H1 (cell line): ENCODE measurements at regions not wholly inside any gene's neighbourhood (a gene's known extent, or its start where the extent isn't known, plus 50 kb on each side); places are given as distances from the start of the nearest gene placed in this dataset.

Experiments used
- CTCF ChIA-PET: fragments of 300-600 bp; sonication (Branson Sonifier 250); formaldehyde crosslinking; loops from one replicate; lab custom pipeline; 2021; ENCODE audit not compliant: partially characterized antibody; lab: Charles Lee
- POLR2A ChIA-PET: fragments of 300-600 bp; sonication (Branson Sonifier 250); formaldehyde crosslinking; loops from one replicate; lab custom pipeline; 2021; ENCODE audit warnings: inconsistent platforms; ENCODE audit not compliant: partially characterized antibody; lab: Charles Lee
- DNase-seq, 2 experiments: peaks; one replicate each; pipeline versions ENCODE4 v3.0.0 to v3.0.0-alpha.2; 2010 to 2022; ENCODE audit warnings: low spot score in 2 of 2, low read depth in 1 of 2, mixed read lengths in 1 of 2
- FAIRE-seq: peaks from 2 replicates; lab custom pipeline; 2011; peaks lifted over from hg19 to GRCh38; lab: Jason Lieb, UNC
- H2AFZ ChIP-seq: 2 replicates; pipeline ENCODE4 v1.8.1; 2012; ENCODE audit warnings: low read length, inconsistent platforms
- H2AK5ac ChIP-seq: 2 replicates; pipeline ENCODE4 v1.6.1; 2013; ENCODE audit warnings: low read depth, low read length
- H2BK120ac ChIP-seq: replicated peaks from 2 replicates; pipeline ENCODE3; 2013; ENCODE audit warnings: low read depth, low read length, inconsistent platforms
- H2BK12ac ChIP-seq: 2 replicates; pipeline ENCODE4 v1.6.1; 2013; ENCODE audit warnings: low read depth, low read length
- H2BK15ac ChIP-seq: 2 replicates; pipeline ENCODE4 v1.6.1; 2013; ENCODE audit warnings: low read length
- H2BK20ac ChIP-seq: 2 replicates; pipeline ENCODE4 v1.6.1; 2013; ENCODE audit warnings: low read length
- H2BK5ac ChIP-seq: 2 replicates; pipeline ENCODE4 v1.6.1; 2013; ENCODE audit warnings: low read depth, low read length
- H3K14ac ChIP-seq: 2 replicates; pipeline ENCODE4 v1.6.1; 2013; ENCODE audit warnings: inconsistent platforms; ENCODE audit not compliant: insufficient read length
- H3K18ac ChIP-seq: 2 replicates; pipeline ENCODE4 v1.6.1; 2013; ENCODE audit warnings: low read length; ENCODE audit errors: extremely low read depth
- H3K23ac ChIP-seq: 2 replicates; pipeline ENCODE4 v1.6.1; 2013; ENCODE audit warnings: inconsistent platforms; ENCODE audit not compliant: insufficient read length
- H3K23me2 ChIP-seq: 2 replicates; pipeline ENCODE4 v1.6.1; 2013; ENCODE audit warnings: low read depth, low read length
- H3K27ac ChIP-seq: 2 replicates; pipeline ENCODE4 v1.6.1; 2011; ENCODE audit warnings: low read depth, low read length, inconsistent platforms
- H3K27me3 ChIP-seq, 4 experiments: replicated peaks in 1 of 4; 1 replicate in 1 of 4; 2 replicates in 3 of 4; pipeline versions ENCODE4 v1.6.1 to v1.8.1; 2011 to 2013; ENCODE audit warnings: low read length in 3 of 4, mild to moderate bottlenecking in 3 of 4, inconsistent platforms in 2 of 4, mixed read lengths in 2 of 4, moderate library complexity in 1 of 4; ENCODE audit not compliant: control insufficient read depth in 3 of 4, insufficient read depth in 3 of 4; ENCODE audit errors: extremely low read depth in 1 of 4
- H3K36me3 ChIP-seq, 4 experiments: 2 replicates each; pipeline versions ENCODE4 v1.6.1 to v1.8.1; 2011 to 2013; ENCODE audit warnings: mild to moderate bottlenecking in 4 of 4, low read length in 3 of 4, moderate library complexity in 2 of 4, control low read depth in 1 of 4, inconsistent platforms in 1 of 4; ENCODE audit not compliant: insufficient read depth in 4 of 4, control insufficient read depth in 2 of 4
- H3K4ac ChIP-seq: replicated peaks from 2 replicates; pipeline ENCODE3; 2013; ENCODE audit warnings: low read length, low read depth, mixed read lengths, inconsistent platforms; ENCODE audit not compliant: insufficient read length
- H3K4me1 ChIP-seq, 4 experiments: replicated peaks in 1 of 4; 1 replicate in 1 of 4; 2 replicates in 3 of 4; pipeline versions ENCODE4 v1.6.1 to v1.8.1; 2011 to 2013; ENCODE audit warnings: low read length in 3 of 4, inconsistent platforms in 2 of 4, mixed read lengths in 1 of 4; ENCODE audit not compliant: insufficient read depth in 4 of 4, control insufficient read depth in 3 of 4
- H3K4me2 ChIP-seq, 2 experiments: 2 replicates each; pipeline versions ENCODE4 v1.6.1 to v1.8.1; 2011 to 2013; ENCODE audit warnings: low read depth in 2 of 2, low read length in 2 of 2, control low read depth in 1 of 2, inconsistent platforms in 1 of 2, mild to moderate bottlenecking in 1 of 2; ENCODE audit not compliant: insufficient read depth in 1 of 2
- H3K4me3 ChIP-seq, 4 experiments: fragments of 200-600, 300-600 bp in 1 of 4; sonication (generic), shearing (Covaris generic), sonication (Bioruptor Twin) in 1 of 4; 2 replicates each; pipeline versions ENCODE4 v1.5.1 to v1.8.1; 2011 to 2016; ENCODE audit warnings: low read length in 4 of 4, low read depth in 3 of 4, control low read depth in 2 of 4, inconsistent platforms in 2 of 4, mild to moderate bottlenecking in 2 of 4, mixed read lengths in 1 of 4, moderate library complexity in 1 of 4; ENCODE audit not compliant: insufficient read depth in 2 of 4; ENCODE audit errors: extremely low read depth in 1 of 4
- H3K56ac ChIP-seq: replicated peaks from 2 replicates; pipeline ENCODE3; 2013; ENCODE audit warnings: low read depth, mild to moderate bottlenecking, mixed read lengths, low read length, inconsistent platforms; ENCODE audit not compliant: insufficient read length
- H3K79me1 ChIP-seq: 2 replicates; pipeline ENCODE4 v1.6.1; 2013; ENCODE audit warnings: low read depth, low read length, control low read depth
- H3K79me2 ChIP-seq, 2 experiments: 2 replicates each; pipeline versions ENCODE4 v1.6.1 to v1.8.1; 2012 to 2013; ENCODE audit warnings: low read length in 2 of 2, mild to moderate bottlenecking in 2 of 2, inconsistent platforms in 1 of 2; ENCODE audit not compliant: insufficient read depth in 2 of 2, control insufficient read depth in 1 of 2
- H3K9ac ChIP-seq, 4 experiments: replicated peaks in 1 of 4; 1 replicate in 1 of 4; 2 replicates in 3 of 4; pipeline versions ENCODE4 v1.6.1 to v1.8.1; 2011 to 2013; ENCODE audit warnings: low read depth in 3 of 4, low read length in 3 of 4, control low read depth in 2 of 4, mild to moderate bottlenecking in 2 of 4, moderate library complexity in 2 of 4, inconsistent platforms in 1 of 4; ENCODE audit errors: extremely low read depth in 1 of 4
- H3K9me3 ChIP-seq, 2 experiments: 2 replicates each; pipeline versions ENCODE4 v1.6.1 to v1.8.1; 2012 to 2013; ENCODE audit warnings: mild to moderate bottlenecking in 2 of 2, moderate library complexity in 2 of 2, control low read depth in 1 of 2, inconsistent platforms in 1 of 2, low read depth in 1 of 2, low read length in 1 of 2, mixed read lengths in 1 of 2; ENCODE audit not compliant: insufficient read depth in 2 of 2
- H4K20me1 ChIP-seq, 2 experiments: replicated peaks in 1 of 2; 2 replicates each; pipeline versions ENCODE3 to v1.8.1; 2011 to 2013; ENCODE audit warnings: inconsistent platforms in 2 of 2, low read length in 2 of 2, mild to moderate bottlenecking in 1 of 2; ENCODE audit not compliant: insufficient read depth in 2 of 2, control insufficient read depth in 1 of 2
- H4K5ac ChIP-seq: 2 replicates; pipeline ENCODE4 v1.6.1; 2013; ENCODE audit warnings: low read length, low read depth, mixed read lengths, inconsistent platforms; ENCODE audit not compliant: insufficient read length
- H4K8ac ChIP-seq: 2 replicates; pipeline ENCODE4 v1.8.0; 2013; ENCODE audit warnings: mild to moderate bottlenecking, moderate library complexity, low read length, inconsistent platforms; ENCODE audit not compliant: insufficient read depth; ENCODE audit errors: extremely low read depth
- H4K91ac ChIP-seq: replicated peaks from 2 replicates; pipeline ENCODE3; 2013; ENCODE audit warnings: low read length, mixed read lengths, inconsistent platforms; ENCODE audit not compliant: insufficient read length
- ATF3 ChIP-seq: IDR thresholded peaks from 2 replicates; pipeline ENCODE4 v1.6.1; 2011; ENCODE audit warnings: low read depth, mild to moderate bottlenecking, low read length; ENCODE audit not compliant: insufficient read depth
- CBX8 ChIP-seq: fragments of 300-800, 300-1000 bp; sonication (generic); IDR thresholded peaks from 2 replicates; pipeline ENCODE4 v1.7.1; 2016; ENCODE audit warnings: low read depth, low read length, borderline replicate concordance
- CEBPB ChIP-seq: IDR thresholded peaks from 2 replicates; pipeline ENCODE4 v1.6.1; 2012; ENCODE audit warnings: low read depth, low read length
- CHD1 ChIP-seq: IDR thresholded peaks from 2 replicates; pipeline ENCODE4 v1.6.1; 2012; ENCODE audit warnings: low read depth, low read length, improper control_type of control experiment
- HDAC6 ChIP-seq: IDR thresholded peaks from one replicate; pipeline ENCODE4 v1.7.1; 2012; ENCODE audit warnings: low read depth, mild to moderate bottlenecking, inconsistent platforms, low read length, moderate library complexity
- KDM4A ChIP-seq: IDR thresholded peaks from one replicate; pipeline ENCODE4 v1.7.1; 2012; ENCODE audit warnings: low read depth, mild to moderate bottlenecking, moderate library complexity, low read length, inconsistent platforms; ENCODE audit not compliant: severe bottlenecking
- KDM5A ChIP-seq: fragments of 200-600 bp; IDR thresholded peaks from 2 replicates; pipeline ENCODE4 v1.7.1; 2012; ENCODE audit warnings: mild to moderate bottlenecking, low read length, inconsistent platforms, mixed read lengths
- MAFK ChIP-seq: IDR thresholded peaks from 2 replicates; pipeline ENCODE4 v1.6.1; 2012; ENCODE audit warnings: low read depth, mild to moderate bottlenecking, improper control_type of control experiment, low read length
- MAX ChIP-seq: IDR thresholded peaks from 2 replicates; pipeline ENCODE4 v1.6.1; 2012; ENCODE audit warnings: inconsistent platforms
- POLR2A ChIP-seq, 2 experiments: IDR thresholded peaks; 1 replicate in 1 of 2; 2 replicates in 1 of 2; pipeline ENCODE4 v1.6.1; 2011; ENCODE audit warnings: low read depth in 2 of 2, low read length in 2 of 2, mild to moderate bottlenecking in 2 of 2; ENCODE audit errors: control extremely low read depth in 1 of 2
- SP4 ChIP-seq: IDR thresholded peaks from 2 replicates; pipeline ENCODE4 v1.6.1; 2012; ENCODE audit warnings: low read length, inconsistent platforms
- TBP ChIP-seq: IDR thresholded peaks from 2 replicates; pipeline ENCODE4 v1.6.1; 2011; ENCODE audit warnings: low read depth, low read length, improper control_type of control experiment
- TCF12 ChIP-seq: IDR thresholded peaks from 2 replicates; pipeline ENCODE4 v1.6.1; 2011; ENCODE audit warnings: low read depth, mild to moderate bottlenecking, low read length
- WGBS, 2 experiments: shearing (Covaris generic) in 1 of 2; methylation state at CpG; one replicate each; pipeline versions ENCODE4 v1.1.6 to v1.1.7; 2013 to 2015; ENCODE audit warnings: low lambda C conversion rate in 2 of 2, mixed read lengths in 2 of 2, inconsistent platforms in 1 of 2, low coverage in 1 of 2, missing lambda C conversion rate in 1 of 2; ENCODE audit not compliant: insufficient replicate concordance in 2 of 2, insufficient coverage in 1 of 2, insufficient read length in 1 of 2; ENCODE audit errors: extremely low coverage in 1 of 2, missing lambda C conversion rate in 1 of 2; 5-methylcytosine and 5-hydroxymethylcytosine counted together

GRCh38 chr9:119537138-119537537 is 167.9 kb upstream of the BRINP1 start:
- H3K9ac ChIP-seq, result no peak overlapping the region
- H4K20me1 ChIP-seq, result peaks cover 0 to 2% of the 10 kb centered on the region in 2 experiments
- DNase-seq (no peak), FAIRE-seq (no peak)
- H3K27ac ChIP-seq, result no peak overlapping the region
- H4K5ac ChIP-seq, result no peak overlapping the region
- no peak overlapping the region for H3K18ac ChIP-seq
- no peaks in the 10 kb centered on the region for H3K36me3 ChIP-seq
- H3K4me3 ChIP-seq, result no peak overlapping the region
- CTCF ChIA-PET, result interaction anchor here (1.0 to 2.6 kb wide), 2 partner anchors 19 to 162 kb away, joined by 3 to 12 read pairs; no protein-coding TSS in a partner anchor
- H2AK5ac ChIP-seq, result no peak overlapping the region
- no peak overlapping the region for H2BK5ac ChIP-seq
- no peak overlapping the region for H2BK12ac ChIP-seq
- H3K4me1 ChIP-seq, result peaks cover 1 to 8% (median 4%) of the 10 kb centered on the region in 4 experiments; a peak in 4 of 7 replicates
- no peaks in the 10 kb centered on the region for H3K9me3 ChIP-seq
- no peak overlapping the region for H4K91ac ChIP-seq
- no peak overlapping the region for H3K4me2 ChIP-seq
- H3K4ac ChIP-seq, result no peak overlapping the region
- WGBS, 2 experiments, result 58% methylated on average over 3 of the region's 3 CpGs; no CpG with 5 or more reads in 1 of the 2 experiments
- H2BK15ac ChIP-seq, result no peak overlapping the region
- H3K79me1 ChIP-seq, result no peaks in the 10 kb centered on the region
- POLR2A ChIA-PET, result no interaction called here
- H3K56ac ChIP-seq, result no peak overlapping the region
- H3K23ac ChIP-seq, result no peak overlapping the region
- TF ChIP-seq TBP (no peak), ATF3 (no peak), CBX8 (no peak), TCF12 (no peak), CEBPB (no peak), KDM4A (no peak), MAX (no peak), KDM5A (no peak), CHD1 (no peak), MAFK (no peak), SP4 (no peak), POLR2A (IDR thresholded peaks at IDR 0.05; ENCODE audit: control extremely low read depth in 1 of 2, low read depth in 2 of 2, low read length in 2 of 2) (no peak), HDAC6 (no peak)
- no peaks in the 10 kb centered on the region for H3K23me2 ChIP-seq
- H2BK20ac ChIP-seq, result no peak overlapping the region
- H2AFZ ChIP-seq, result no peak overlapping the region
- H2BK120ac ChIP-seq, result no peak overlapping the region
- H4K8ac ChIP-seq, result no peak overlapping the region
- H3K14ac ChIP-seq, result no peak overlapping the region
- H3K27me3 ChIP-seq, result no peaks in the 10 kb centered on the region
- H3K79me2 ChIP-seq, result no peaks in the 10 kb centered on the region
